Dermis blood vessel endothelial cell (primary cell): ENCODE measurements at regions not wholly inside any gene's neighbourhood (a gene's known extent, or its start where the extent isn't known, plus 50 kb on each side); places are given as distances from the start of the nearest gene placed in this dataset.
"Not testable (repeated sequence)": the region's sequence is repeated elsewhere in the genome, so short reads cannot be mapped to it uniquely, and the experiment has no call there.

Experiments used
- DNase-seq: peaks from one replicate; pipeline ENCODE4 v3.0.0; 2010

GRCh38 chr13:104987621-104988020 is 1547.8 kb downstream of the EFNB2 start:
- peak; percentile 83 for DNase-seq

- DNase-seq: peak; percentile 82
These were observed 1551.1 kb downstream of the EFNB2 start for GRCh38 chr13:104984296-104984818.

GRCh38 chr13:104983601-104984000 is 1551.9 kb downstream of the EFNB2 start:
- peak; percentile 19 for DNase-seq

GRCh38 chr13:104980586-104980985 is 1554.9 kb downstream of the EFNB2 start:
- no peak for DNase-seq

- no peak for DNase-seq
These were observed 1556.0 kb downstream of the EFNB2 start for GRCh38 chr13:104979281-104980030.

GRCh38 chr13:104976986-104977385 is 1558.5 kb downstream of the EFNB2 start:
- no peak for DNase-seq

- no peak for DNase-seq
These were observed 1560.2 kb downstream of the EFNB2 start for GRCh38 chr13:104975272-104975671.

GRCh38 chr13:104968876-104969275 is 1566.6 kb downstream of the EFNB2 start:
- DNase-seq: no peak

GRCh38 chr13:104967836-104968630 is 1567.4 kb downstream of the EFNB2 start:
- DNase-seq: peak; percentile 19

GRCh38 chr13:104967376-104967775 is 1568.1 kb downstream of the EFNB2 start:
- no peak for DNase-seq

GRCh38 chr13:104962411-104962810 is 1573.1 kb downstream of the EFNB2 start:
- no peak for DNase-seq

GRCh38 chr13:104961246-104961645 is 1574.2 kb downstream of the EFNB2 start:
- no peak for DNase-seq

- DNase-seq: no peak
These were observed 1581.3 kb downstream of the EFNB2 start for GRCh38 chr13:104954210-104954609.

- no peak for DNase-seq
These were observed 1581.9 kb downstream of the EFNB2 start for GRCh38 chr13:104953588-104953987.

- no peak for DNase-seq
These were observed 1585.4 kb downstream of the EFNB2 start for GRCh38 chr13:104949840-104950740.

GRCh38 chr13:104944176-104944575 is 1591.3 kb downstream of the EFNB2 start:
- no peak for DNase-seq

GRCh38 chr13:104943331-104943730 is 1592.1 kb downstream of the EFNB2 start:
- DNase-seq: no peak

- DNase-seq: no peak
These were observed 1597.6 kb downstream of the EFNB2 start for GRCh38 chr13:104937881-104938280.

GRCh38 chr13:104936304-104936703 is 1599.2 kb downstream of the EFNB2 start:
- no peak for DNase-seq

- not testable (repeated sequence) for DNase-seq
These were observed 1614.9 kb downstream of the EFNB2 start for GRCh38 chr13:104920513-104920912.

GRCh38 chr13:104920091-104920490 is 1615.4 kb downstream of the EFNB2 start:
- no peak for DNase-seq

- no peak for DNase-seq
These were observed 1635.2 kb downstream of the EFNB2 start for GRCh38 chr13:104900191-104900817.
